A673 (cell line): ENCODE measurements at regions not wholly inside any gene's neighbourhood (a gene's known extent, or its start where the extent isn't known, plus 50 kb on each side); places are given as distances from the start of the nearest gene placed in this dataset.

Experiments
- BruUV-seq: library from RNA; stranded (reverse); fragments of 400-500 nt; replicated peaks from 2 replicates; lab custom pipeline; 2021; lab: Mats Ljungman, UMichigan
- CTCF ChIA-PET: fragments of 300-600 bp; sonication (Branson Sonifier 250); formaldehyde crosslinking; loops from one replicate; lab custom pipeline; 2022; ENCODE audit warnings: antibody characterized with exemption; lab: Charles Lee
- POLR2A ChIA-PET: fragments of 300-600 bp; sonication (Branson Sonifier 250); formaldehyde crosslinking; loops from one replicate; lab custom pipeline; 2022; ENCODE audit warnings: antibody characterized with exemption; ENCODE audit not compliant: low non-redundant PET; lab: Charles Lee
- DNase-seq: peaks from one replicate; pipeline ENCODE4 v3.0.0-alpha.2; 2015; ENCODE audit warnings: low spot score
- H3K27ac ChIP-seq: fragments of 200-600 bp; sonication (generic); 2 replicates; pipeline ENCODE4 v1.5.1; 2016; ENCODE audit warnings: mixed run types, low read depth, mild to moderate bottlenecking, mixed read lengths, antibody characterized with exemption, low read length; ENCODE audit not compliant: poor library complexity, severe bottlenecking
- H3K27me3 ChIP-seq: fragments of 200-600 bp; sonication (generic); replicated peaks from 2 replicates; pipeline ENCODE4 v1.6.1; 2017; ENCODE audit warnings: mixed run types, low read depth, mild to moderate bottlenecking, mixed read lengths, antibody characterized with exemption, low read length; ENCODE audit not compliant: insufficient read depth, poor library complexity
- H3K36me3 ChIP-seq: fragments of 200-600 bp; sonication (generic); 2 replicates; pipeline ENCODE4 v1.6.1; 2016; ENCODE audit warnings: mixed run types, mild to moderate bottlenecking, mixed read lengths, antibody characterized with exemption, low read length; ENCODE audit not compliant: insufficient read depth, poor library complexity, severe bottlenecking
- H3K4me1 ChIP-seq: fragments of 200-600 bp; sonication (generic); 2 replicates; pipeline ENCODE4 v1.6.1; 2017; ENCODE audit warnings: mixed run types, mild to moderate bottlenecking, mixed read lengths, antibody characterized with exemption, low read length; ENCODE audit not compliant: insufficient read depth, poor library complexity, severe bottlenecking
- H3K4me3 ChIP-seq: fragments of 200-600 bp; sonication (generic); 2 replicates; pipeline ENCODE4 v1.5.1; 2016; ENCODE audit warnings: low read depth, mixed run types, mild to moderate bottlenecking, mixed read lengths, low read length; ENCODE audit not compliant: poor library complexity, severe bottlenecking
- H3K9me3 ChIP-seq: fragments of 200-600 bp; sonication (generic); 2 replicates; pipeline ENCODE4 v1.6.1; 2016; ENCODE audit warnings: mixed run types, low read depth, mild to moderate bottlenecking, mixed read lengths, antibody characterized with exemption, low read length; ENCODE audit not compliant: poor library complexity, severe bottlenecking
- CTCF ChIP-seq: fragments of 300-800, 200-600 bp; sonication (generic); conservative IDR thresholded peaks from 2 replicates; pipeline ENCODE4 v1.5.1; 2017; ENCODE audit warnings: low read depth, mild to moderate bottlenecking, antibody characterized with exemption, low read length, moderate library complexity, mixed read lengths
- EZH2 ChIP-seq: fragments of 200-600 bp; sonication (generic); IDR thresholded peaks from 2 replicates; pipeline ENCODE4 v1.6.1; 2017; ENCODE audit warnings: borderline replicate concordance, low read depth, mild to moderate bottlenecking, mixed read lengths, antibody characterized with exemption, low read length; ENCODE audit not compliant: poor library complexity, severe bottlenecking
- intact Hi-C: fragments of 100-400 bp; cut with micrococcal nuclease; formaldehyde crosslinking; loops from one replicate; pipeline ENCODE4 v1.10.0; 2022; ENCODE audit not compliant: unreplicated experiment

GRCh38 chr2:139241286-139241685 is 461.1 kb upstream of the NXPH2 start:
- CTCF ChIA-PET = no interaction called here
- H3K4me1 ChIP-seq = no peaks in the 10 kb centered on the region
- no TSS peak for BruUV-seq
- no peaks in the 10 kb centered on the region for H3K36me3 ChIP-seq
- no peak for DNase-seq
- no peaks in the 10 kb centered on the region for H3K27me3 ChIP-seq
- TF ChIP-seq EZH2 (no peak), CTCF (no peak)
- POLR2A ChIA-PET = no interaction called here
- H3K9me3 ChIP-seq = no peaks in the 10 kb centered on the region
- intact Hi-C loops = no loop called here
- no peak overlapping the region for H3K4me3 ChIP-seq
- H3K27ac ChIP-seq = no peak overlapping the region

DNA sequence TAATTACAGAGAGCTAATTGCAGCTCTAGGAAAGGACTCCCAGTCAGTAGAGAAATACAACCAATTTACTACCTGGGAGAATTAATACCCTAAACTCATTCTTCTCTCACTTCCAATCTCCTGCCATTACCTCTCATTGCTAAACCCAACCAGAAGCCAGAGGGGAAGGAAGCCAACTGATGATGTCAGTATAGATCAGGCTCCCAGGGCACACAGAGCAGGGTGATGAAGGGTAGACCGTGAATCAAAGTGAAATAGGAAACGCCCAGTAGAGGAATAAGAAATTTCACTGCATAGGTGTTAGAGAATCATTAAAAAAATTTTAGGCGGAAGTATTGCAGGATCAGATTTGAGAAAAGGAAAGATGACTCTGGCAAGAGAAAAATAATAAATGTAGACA is 456.8 kb upstream of the NXPH2 start:
- no peak for TF ChIP-seq CTCF
- H3K9me3 ChIP-seq = no peaks in the 10 kb centered on the region
- H3K27me3 ChIP-seq = no peaks in the 10 kb centered on the region
- BruUV-seq = no TSS peak
- H3K27ac ChIP-seq = no peak overlapping the region
- no peaks in the 10 kb centered on the region for H3K4me1 ChIP-seq
- no peak overlapping the region for H3K4me3 ChIP-seq
- no peaks in the 10 kb centered on the region for H3K36me3 ChIP-seq
- CTCF ChIA-PET = no interaction called here
- POLR2A ChIA-PET = no interaction called here
- no peak for DNase-seq
- intact Hi-C loops = no loop called here

- POLR2A ChIA-PET = no interaction called here
- no TSS peak for BruUV-seq
- H3K9me3 ChIP-seq = no peaks in the 10 kb centered on the region
- intact Hi-C loops = no loop called here
- H3K4me3 ChIP-seq = no peak overlapping the region
- H3K27ac ChIP-seq = no peak overlapping the region
- CTCF ChIA-PET = no interaction called here
- H3K4me1 ChIP-seq = peaks cover under 1% of the 10 kb centered on the region
- TF ChIP-seq EZH2 (no peak), CTCF (no peak)
- DNase-seq = no peak
- H3K36me3 ChIP-seq = no peaks in the 10 kb centered on the region
- H3K27me3 ChIP-seq = no peaks in the 10 kb centered on the region
Measured at GRCh38 chr2:139230881-139231280, 450.7 kb upstream of the NXPH2 start.
